IMR-90 (cell line): ENCODE measurements at regions not wholly inside any gene's neighbourhood (a gene's known extent, or its start where the extent isn't known, plus 50 kb on each side); places are given as distances from the start of the nearest gene placed in this dataset.

Source experiments
- ATAC-seq: fragments of 200-7000 bp; cut with Tn5 transposase; 2 replicates; pipeline ENCODE4 v1.9.1; 2020; ENCODE audit warnings: low read depth, mild to moderate bottlenecking, moderate library complexity
- BruUV-seq: library from RNA; stranded (reverse); fragments of 400-500 nt; replicated peaks from 2 replicates; lab custom pipeline; 2021; lab: Mats Ljungman, UMichigan
- CTCF ChIA-PET: fragments of 300-600 bp; formaldehyde crosslinking; extraction: SDS; loops from one replicate; lab custom pipeline; 2021; ENCODE audit warnings: antibody characterized with exemption; lab: Yijun Ruan, JAX
- POLR2A ChIA-PET: fragments of 300-600 bp; sonication (Branson Sonifier 250); formaldehyde crosslinking; loops from one replicate; lab custom pipeline; 2022; ENCODE audit warnings: antibody characterized with exemption; ENCODE audit not compliant: unreplicated experiment; lab: Charles Lee
- DNase-seq: peaks from one replicate; pipeline ENCODE4 v3.0.0; 2013
- H2AFZ ChIP-seq: replicated peaks from 2 replicates; pipeline ENCODE3; 2013; ENCODE audit warnings: low read length, mild to moderate bottlenecking; ENCODE audit not compliant: poor library complexity
- H2AK5ac ChIP-seq: 2 replicates; pipeline ENCODE4 v1.6.1; 2013; ENCODE audit warnings: low read depth, low read length, inconsistent platforms
- H2AK9ac ChIP-seq: replicated peaks from 2 replicates; pipeline ENCODE3; 2013; ENCODE audit warnings: mild to moderate bottlenecking, low read depth, low read length, moderate library complexity; ENCODE audit not compliant: poor library complexity
- H2BK120ac ChIP-seq: 2 replicates; pipeline ENCODE4 v1.6.1; 2013; ENCODE audit warnings: low read depth, low read length, inconsistent platforms
- H2BK15ac ChIP-seq: 3 replicates; pipeline ENCODE4 v1.6.1; 2013; ENCODE audit warnings: low read depth, low read length, inconsistent platforms
- H2BK20ac ChIP-seq: 2 replicates; pipeline ENCODE4 v1.6.1; 2013; ENCODE audit warnings: low read depth, mild to moderate bottlenecking, inconsistent platforms, low read length, moderate library complexity
- H2BK5ac ChIP-seq: 2 replicates; pipeline ENCODE4 v1.6.1; 2013; ENCODE audit warnings: mild to moderate bottlenecking, low read depth, low read length, inconsistent platforms; ENCODE audit not compliant: poor library complexity, severe bottlenecking
- H3K14ac ChIP-seq: replicated peaks from 2 replicates; pipeline ENCODE4 v1.6.1; 2013; ENCODE audit warnings: low read depth, low read length, inconsistent platforms
- H3K18ac ChIP-seq: 2 replicates; pipeline ENCODE4 v1.6.1; 2013; ENCODE audit warnings: low read depth, low read length, control low read depth
- H3K23ac ChIP-seq: 2 replicates; pipeline ENCODE4 v1.6.1; 2013; ENCODE audit warnings: low read depth, low read length, inconsistent platforms
- H3K27ac ChIP-seq: 2 replicates; pipeline ENCODE4 v1.5.1; 2013; ENCODE audit warnings: mild to moderate bottlenecking, control low read depth, low read length; ENCODE audit not compliant: insufficient read depth
- H3K27me3 ChIP-seq: 2 replicates; pipeline ENCODE4 v1.6.1; 2013; ENCODE audit warnings: low read length; ENCODE audit not compliant: control insufficient read depth, insufficient read depth
- H3K36me3 ChIP-seq: 2 replicates; pipeline ENCODE4 v1.6.1; 2013; ENCODE audit warnings: low read length, mixed read lengths; ENCODE audit not compliant: control insufficient read depth, insufficient read depth
- H3K4ac ChIP-seq: 2 replicates; pipeline ENCODE4 v1.6.1; 2013; ENCODE audit warnings: low read depth, low read length, inconsistent platforms
- H3K4me1 ChIP-seq: 2 replicates; pipeline ENCODE4 v1.6.1; 2013; ENCODE audit warnings: low read length, mixed read lengths; ENCODE audit not compliant: control insufficient read depth, insufficient read depth
- H3K4me2 ChIP-seq: 2 replicates; pipeline ENCODE4 v1.6.1; 2013; ENCODE audit warnings: low read depth, mild to moderate bottlenecking, control low read depth, low read length, moderate library complexity
- H3K4me3 ChIP-seq: 2 replicates; pipeline ENCODE4 v1.5.1; 2013; ENCODE audit warnings: low read depth, mild to moderate bottlenecking, control low read depth, low read length, moderate library complexity; ENCODE audit not compliant: insufficient read depth
- H3K56ac ChIP-seq: 2 replicates; pipeline ENCODE4 v1.6.1; 2013; ENCODE audit warnings: low read length, inconsistent platforms; ENCODE audit not compliant: insufficient read depth; ENCODE audit errors: extremely low read depth
- H3K79me1 ChIP-seq, 2 experiments: 2 replicates each; pipeline ENCODE4 v1.6.1; 2013; ENCODE audit warnings: low read length in 2 of 2, inconsistent platforms in 1 of 2, low read depth in 1 of 2
- H3K9ac ChIP-seq: 2 replicates; pipeline ENCODE4 v1.6.1; 2013; ENCODE audit warnings: low read depth, low read length, control low read depth
- H3K9me1 ChIP-seq: 2 replicates; pipeline ENCODE4 v1.6.1; 2013; ENCODE audit warnings: low read length, inconsistent platforms; ENCODE audit not compliant: insufficient read depth
- H3K9me3 ChIP-seq: 2 replicates; pipeline ENCODE4 v1.6.1; 2013; ENCODE audit warnings: low read length; ENCODE audit not compliant: control insufficient read depth, insufficient read depth
- H4K20me1 ChIP-seq: 2 replicates; pipeline ENCODE4 v1.6.1; 2013; ENCODE audit warnings: low read length, inconsistent platforms; ENCODE audit not compliant: insufficient read depth
- H4K5ac ChIP-seq: 2 replicates; pipeline ENCODE4 v1.6.1; 2013; ENCODE audit warnings: mild to moderate bottlenecking, low read depth, low read length, control low read depth
- H4K8ac ChIP-seq, 2 experiments: 2 replicates each; pipeline ENCODE4 v1.6.1; 2013; ENCODE audit warnings: low read depth in 2 of 2, low read length in 2 of 2, control low read depth in 1 of 2, inconsistent platforms in 1 of 2
- H4K91ac ChIP-seq: 2 replicates; pipeline ENCODE4 v1.6.1; 2013; ENCODE audit warnings: low read depth, low read length, inconsistent platforms; ENCODE audit not compliant: insufficient read depth
- BHLHE40 ChIP-seq: fragments of 150-350 bp; IDR thresholded peaks from 2 replicates; pipeline ENCODE4 v1.6.1; 2016; ENCODE audit warnings: mild to moderate bottlenecking, low read depth, low read length
- CEBPB ChIP-seq: IDR thresholded peaks from 2 replicates; pipeline ENCODE4 v1.6.1; 2012; ENCODE audit warnings: low read depth, low read length, improper control_type of control experiment
- CHD1 ChIP-seq: IDR thresholded peaks from 2 replicates; pipeline ENCODE4 v1.6.1; 2012; ENCODE audit warnings: low read depth, low read length, improper control_type of control experiment
- CTCF ChIP-seq: conservative IDR thresholded peaks from 2 replicates; pipeline ENCODE4 v1.5.1; 2012; ENCODE audit warnings: mild to moderate bottlenecking, low read depth, low read length, improper control_type of control experiment
- ELK1 ChIP-seq: fragments of 150-350 bp; IDR thresholded peaks from 2 replicates; pipeline ENCODE4 v1.6.1; 2016; ENCODE audit warnings: low read depth, mild to moderate bottlenecking, low read length, moderate library complexity, borderline replicate concordance
- FOS ChIP-seq: fragments of 150-350 bp; IDR thresholded peaks from 2 replicates; pipeline ENCODE4 v1.6.1; 2016; ENCODE audit warnings: low read depth, low read length
- MAFK ChIP-seq: IDR thresholded peaks from 2 replicates; pipeline ENCODE4 v1.6.1; 2012; ENCODE audit warnings: low read depth, low read length, improper control_type of control experiment
- MAZ ChIP-seq: IDR thresholded peaks from 2 replicates; pipeline ENCODE4 v1.6.1; 2012; ENCODE audit warnings: low read depth, mild to moderate bottlenecking, low read length, improper control_type of control experiment, moderate library complexity, borderline replicate concordance
- MXI1 ChIP-seq: IDR thresholded peaks from 2 replicates; pipeline ENCODE4 v1.6.1; 2012; ENCODE audit warnings: low read depth, mild to moderate bottlenecking, low read length, moderate library complexity, borderline replicate concordance
- NFE2L2 ChIP-seq: fragments of 150-350 bp; IDR thresholded peaks from 2 replicates; pipeline ENCODE4 v1.6.1; 2016; ENCODE audit warnings: low read depth, mild to moderate bottlenecking, low read length
- POLR2A ChIP-seq: IDR thresholded peaks from 2 replicates; pipeline ENCODE4 v1.6.1; 2012; ENCODE audit warnings: mild to moderate bottlenecking, low read depth, low read length
- RAD21 ChIP-seq: IDR thresholded peaks from 2 replicates; pipeline ENCODE4 v1.6.1; 2012; ENCODE audit warnings: low read length, improper control_type of control experiment
- RCOR1 ChIP-seq: IDR thresholded peaks from 2 replicates; pipeline ENCODE4 v1.6.1; 2012; ENCODE audit warnings: mild to moderate bottlenecking, low read length, improper control_type of control experiment; ENCODE audit not compliant: insufficient replicate concordance
- RFX5 ChIP-seq: IDR thresholded peaks from 2 replicates; pipeline ENCODE4 v1.8.0; 2012; ENCODE audit warnings: low read depth, mild to moderate bottlenecking, low read length, moderate library complexity
- SMC3 ChIP-seq: fragments of 150-350 bp; IDR thresholded peaks from 2 replicates; pipeline ENCODE4 v1.6.1; 2016; ENCODE audit warnings: low read depth, mild to moderate bottlenecking, antibody characterized with exemption, low read length, moderate library complexity
- WGBS, 2 experiments: methylation state at CpG; one replicate each; pipeline versions ENCODE4 v1.1.5 to v1.1.7; 2013; ENCODE audit warnings: missing lambda C conversion rate in 2 of 2; ENCODE audit not compliant: insufficient read length in 1 of 2; ENCODE audit errors: extremely low coverage in 2 of 2; 5-methylcytosine and 5-hydroxymethylcytosine counted together
- dilution Hi-C: fragments of 300-500 bp; cut with HindIII; formaldehyde crosslinking; loops from one replicate; pipeline ENCODE4 v1.14.3; 2018; ENCODE audit warnings: low sequenced_read_pairs; ENCODE audit not compliant: unreplicated experiment
- in situ Hi-C: fragments of 300-500 bp; cut with MboI; formaldehyde crosslinking; loops from 3 replicates; pipeline ENCODE4 v1.14.3; 2019; ENCODE audit warnings: low sequenced_read_pairs, inconsistent platforms, mixed read lengths
- intact Hi-C: fragments of 100-400 bp; cut with micrococcal nuclease; formaldehyde crosslinking; loops from 2 replicates; pipeline ENCODE4 v1.10.0; 2022
- TF ChIP-seq, protein P1 (sequence below): fragments of 150-350 bp; IDR thresholded peaks from 2 replicates; pipeline ENCODE4 v1.6.1; 2017; ENCODE audit warnings: mild to moderate bottlenecking, antibody characterized with exemption, low read length, low read depth

- H3K9me1 ChIP-seq, result peaks cover 5% of the 10 kb centered on the region; the same call in 1 of the 2 replicates
- H3K56ac ChIP-seq, result no peak overlapping the region
- ChIA-PET CTCF (no interaction called here), POLR2A (interaction anchor here (1.2 kb wide), 1 partner anchor 434 kb away, joined by 4 read pairs; no protein-coding TSS in a partner anchor)
- H2BK120ac ChIP-seq, result no peak overlapping the region
- TF ChIP-seq ELK1, result no peak
- no peak for TF ChIP-seq SMC3
- TF ChIP-seq POLR2A, result no peak
- no peak for TF ChIP-seq MAFK
- TF ChIP-seq RFX5, result no peak
- no peak for TF ChIP-seq BHLHE40
- TF ChIP-seq MXI1, result no peak
- TF ChIP-seq FOS, result no peak
- TF ChIP-seq, protein P1, sequence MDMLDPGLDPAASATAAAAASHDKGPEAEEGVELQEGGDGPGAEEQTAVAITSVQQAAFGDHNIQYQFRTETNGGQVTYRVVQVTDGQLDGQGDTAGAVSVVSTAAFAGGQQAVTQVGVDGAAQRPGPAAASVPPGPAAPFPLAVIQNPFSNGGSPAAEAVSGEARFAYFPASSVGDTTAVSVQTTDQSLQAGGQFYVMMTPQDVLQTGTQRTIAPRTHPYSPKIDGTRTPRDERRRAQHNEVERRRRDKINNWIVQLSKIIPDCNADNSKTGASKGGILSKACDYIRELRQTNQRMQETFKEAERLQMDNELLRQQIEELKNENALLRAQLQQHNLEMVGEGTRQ, result no peak
- TF ChIP-seq RAD21, result no peak
- TF ChIP-seq CTCF, result no peak
- TF ChIP-seq MAZ, result no peak
- TF ChIP-seq CEBPB, result no peak
- TF ChIP-seq CHD1, result no peak
- TF ChIP-seq RCOR1, result no peak
- no peak for TF ChIP-seq NFE2L2
- no peak overlapping the region for H2AFZ ChIP-seq
- H3K27ac ChIP-seq, result no peak overlapping the region
- BruUV-seq, result no TSS peak
- peaks cover 16% of the 10 kb centered on the region for H3K4me1 ChIP-seq
- peak overlapping the region; percentile 40; the same call in 1 of the 2 replicates for H2BK20ac ChIP-seq
- no peak overlapping the region for H4K91ac ChIP-seq
- no peak overlapping the region for H3K4ac ChIP-seq
- no peaks in the 10 kb centered on the region for H3K9me3 ChIP-seq
- H3K79me1 ChIP-seq, result no peaks in the 10 kb centered on the region
- no peak overlapping the region; the same call in 2 of the 3 replicates for H2BK15ac ChIP-seq
- no peaks in the 10 kb centered on the region for H3K27me3 ChIP-seq
- dilution Hi-C loops (no loop called here), intact Hi-C loops (no loop called here), in situ Hi-C loops (loop anchor here (25.0 kb wide), 1 partner anchor 611 kb away; no protein-coding TSS in a partner anchor)
- DNase-seq (no peak), ATAC-seq (no peak)
- H2AK5ac ChIP-seq, result no peak overlapping the region
- H4K5ac ChIP-seq, result no peak overlapping the region
- no peak overlapping the region for H3K9ac ChIP-seq
- no peak overlapping the region for H3K14ac ChIP-seq
- H2BK5ac ChIP-seq, result no peak overlapping the region
- H4K8ac ChIP-seq, result no peak overlapping the region
- no peak overlapping the region for H2AK9ac ChIP-seq
- peak overlapping the region; percentile 44; the same call in 1 of the 2 replicates for H3K18ac ChIP-seq
- no peak overlapping the region for H3K23ac ChIP-seq
- H4K20me1 ChIP-seq, result no peaks in the 10 kb centered on the region
- H3K36me3 ChIP-seq, result no peaks in the 10 kb centered on the region
- no peak overlapping the region for H3K4me3 ChIP-seq
- no peak overlapping the region for H3K4me2 ChIP-seq
- WGBS, 2 experiments, result no CpG with 5 or more reads among the region's 2 CpGs
Measured at GRCh38 chr15:39151545-39151944, 429.3 kb upstream of the THBS1 start.
